ENCODE measurements at regions not wholly inside any gene's neighbourhood (a gene's known extent, or its start where the extent isn't known, plus 50 kb on each side); places are given as distances from the start of the nearest gene placed in this dataset.
"Not testable (repeated sequence)": the region's sequence is repeated elsewhere in the genome, so short reads cannot be mapped to it uniquely, and the experiment has no call there.

- Histone ChIP-seq H3K36me3 (no peaks in the 10 kb centered on the region), H3K27ac (no peak overlapping the region), H3K27me3 (no peaks in the 10 kb centered on the region), H3K4me3 (no peak overlapping the region), H3K9me3 (no peaks in the 10 kb centered on the region), H3K4me1 (no peaks in the 10 kb centered on the region)
- ATAC-seq (no peak), DNase-seq (no peak)
- TF ChIP-seq, protein P1, sequence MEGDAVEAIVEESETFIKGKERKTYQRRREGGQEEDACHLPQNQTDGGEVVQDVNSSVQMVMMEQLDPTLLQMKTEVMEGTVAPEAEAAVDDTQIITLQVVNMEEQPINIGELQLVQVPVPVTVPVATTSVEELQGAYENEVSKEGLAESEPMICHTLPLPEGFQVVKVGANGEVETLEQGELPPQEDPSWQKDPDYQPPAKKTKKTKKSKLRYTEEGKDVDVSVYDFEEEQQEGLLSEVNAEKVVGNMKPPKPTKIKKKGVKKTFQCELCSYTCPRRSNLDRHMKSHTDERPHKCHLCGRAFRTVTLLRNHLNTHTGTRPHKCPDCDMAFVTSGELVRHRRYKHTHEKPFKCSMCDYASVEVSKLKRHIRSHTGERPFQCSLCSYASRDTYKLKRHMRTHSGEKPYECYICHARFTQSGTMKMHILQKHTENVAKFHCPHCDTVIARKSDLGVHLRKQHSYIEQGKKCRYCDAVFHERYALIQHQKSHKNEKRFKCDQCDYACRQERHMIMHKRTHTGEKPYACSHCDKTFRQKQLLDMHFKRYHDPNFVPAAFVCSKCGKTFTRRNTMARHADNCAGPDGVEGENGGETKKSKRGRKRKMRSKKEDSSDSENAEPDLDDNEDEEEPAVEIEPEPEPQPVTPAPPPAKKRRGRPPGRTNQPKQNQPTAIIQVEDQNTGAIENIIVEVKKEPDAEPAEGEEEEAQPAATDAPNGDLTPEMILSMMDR (IDR thresholded peaks at IDR 0.05 in 4 of 5, conservative IDR thresholded peaks at IDR 0.05 in 1 of 5), result no peak
- TF ChIP-seq POLR2A (IDR thresholded peaks at IDR 0.05), result no peak
- in situ Hi-C loops (cut with MboI; ENCODE audit: low sequenced_read_pairs in 4 of 4) (no loop called here), intact Hi-C loops (cut with DNase I; ENCODE audit: low total_unique reads) (no loop called here)
Measured at GRCh38 chr1:115440733-115441132, 102.7 kb upstream of the NGF start.

DNA sequence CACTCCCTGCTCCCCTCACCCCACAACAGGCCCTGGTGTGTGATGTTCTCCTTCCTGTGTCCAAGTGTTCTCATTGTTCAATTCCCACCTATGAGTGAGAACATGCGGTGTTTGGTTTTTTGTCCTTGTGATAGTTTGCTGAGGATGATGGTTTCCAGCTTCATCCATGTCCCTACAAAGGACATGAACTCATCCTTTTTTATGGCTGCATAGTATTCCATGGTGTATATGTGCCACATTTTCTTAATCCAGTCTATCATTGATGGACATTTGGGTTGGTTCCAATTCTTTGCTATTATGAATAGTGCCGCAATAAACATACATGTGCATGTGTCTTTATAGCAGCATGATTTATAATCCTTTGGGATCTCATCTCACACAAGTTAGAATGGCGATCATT, 101.5 kb upstream of the NGF start:
- H3K36me3 ChIP-seq; DNase-seq; H3K27me3 ChIP-seq; ATAC-seq; H3K9me3 ChIP-seq; H3K4me3 ChIP-seq; H3K4me1 ChIP-seq; H3K27ac ChIP-seq; in situ Hi-C loops (cut with MboI; ENCODE audit: low sequenced_read_pairs in 4 of 4): not testable (repeated sequence)
- intact Hi-C loops (cut with DNase I; ENCODE audit: low total_unique reads), result loop anchor here (10.0 kb wide), 1 partner anchor 105 kb away; the partner anchor contains the start of gene NGF

- TF ChIP-seq POLR2A (IDR thresholded peaks at IDR 0.05), result no peak
- TF ChIP-seq, protein P1 (IDR thresholded peaks at IDR 0.05 in 4 of 5, conservative IDR thresholded peaks at IDR 0.05 in 1 of 5), result no peak
- no peaks in the 10 kb centered on the region for H3K4me1 ChIP-seq
- intact Hi-C loops (cut with DNase I; ENCODE audit: low total_unique reads), result loop anchor here (10.0 kb wide), 1 partner anchor 102 kb away; the partner anchor contains the start of gene NGF
- no peaks in the 10 kb centered on the region for H3K9me3 ChIP-seq
- DNase-seq (no peak), ATAC-seq (no peak)
- no peak overlapping the region for H3K4me3 ChIP-seq
- H3K36me3 ChIP-seq, result no peaks in the 10 kb centered on the region
- no peak overlapping the region for H3K27ac ChIP-seq
- no peaks in the 10 kb centered on the region for H3K27me3 ChIP-seq
- in situ Hi-C loops (cut with MboI; ENCODE audit: low sequenced_read_pairs in 4 of 4), result no loop called here
Measured at GRCh38 chr1:115437196-115437595, 99.1 kb upstream of the NGF start.

- in situ Hi-C loops (cut with MboI; ENCODE audit: low sequenced_read_pairs in 4 of 4), result no loop called here
- TF ChIP-seq, protein P1 (IDR thresholded peaks at IDR 0.05 in 4 of 5, conservative IDR thresholded peaks at IDR 0.05 in 1 of 5), result no peak
- Histone ChIP-seq H3K36me3 (no peaks in the 10 kb centered on the region), H3K27ac (no peak overlapping the region), H3K4me3 (no peak overlapping the region), H3K4me1 (no peaks in the 10 kb centered on the region), H3K9me3 (no peaks in the 10 kb centered on the region), H3K27me3 (no peaks in the 10 kb centered on the region)
- DNase-seq (no peak), ATAC-seq (no peak)
- intact Hi-C loops (cut with DNase I; ENCODE audit: low total_unique reads), result loop anchor here (10.0 kb wide), 1 partner anchor 102 kb away; the partner anchor contains the start of gene NGF
Measured at GRCh38 chr1:115436596-115436995, 98.5 kb upstream of the NGF start.

- Histone ChIP-seq H3K9me3 (no peaks in the 10 kb centered on the region), H3K27ac (peak overlapping the region in 1 of 4 donors; percentile 39), H3K4me1 (no peaks in the 10 kb centered on the region), H3K4me3 (no peak overlapping the region), H3K27me3 (no peaks in the 10 kb centered on the region), H3K36me3 (no peaks in the 10 kb centered on the region)
- intact Hi-C loops (cut with DNase I; ENCODE audit: low total_unique reads), result loop anchor here (10.0 kb wide), 1 partner anchor 99 kb away; the partner anchor contains the start of gene NGF
- TF ChIP-seq POLR2A (IDR thresholded peaks at IDR 0.05), result no peak
- TF ChIP-seq, protein P1 (IDR thresholded peaks at IDR 0.05 in 4 of 5, conservative IDR thresholded peaks at IDR 0.05 in 1 of 5), result no peak
- in situ Hi-C loops (cut with MboI; ENCODE audit: low sequenced_read_pairs in 4 of 4), result no loop called here
- no peak for DNase-seq
- ATAC-seq, result no peak
Measured at GRCh38 chr1:115433483-115433882, 95.4 kb upstream of the NGF start.

Measured in gastrocnemius medialis (tissue), 4 donors.